ENCODE measurements at regions not wholly inside any gene's neighbourhood (a gene's known extent, or its start where the extent isn't known, plus 50 kb on each side); places are given as distances from the start of the nearest gene placed in this dataset.
"Not testable (repeated sequence)": the region's sequence is repeated elsewhere in the genome, so short reads cannot be mapped to it uniquely, and the experiment has no call there.

DNA sequence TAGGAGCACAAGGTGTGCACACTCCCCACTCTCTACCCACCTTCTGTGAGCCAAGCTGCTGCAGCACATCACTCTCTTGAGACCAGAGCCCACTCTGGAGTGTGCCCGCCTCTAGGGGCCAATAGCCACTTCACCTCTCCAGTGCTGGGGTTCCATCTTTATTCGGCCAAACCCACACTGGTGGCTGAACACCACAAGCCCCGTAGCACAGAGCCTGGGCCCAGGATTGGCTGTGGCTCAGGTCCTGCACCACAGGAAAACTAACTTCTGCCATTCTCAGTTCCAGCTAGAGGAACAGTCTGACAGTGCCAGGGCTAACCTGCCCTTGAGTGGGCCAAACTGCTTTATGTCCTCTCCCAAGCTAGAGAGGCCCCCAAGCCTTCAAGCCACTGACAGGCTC, 111.0 kb upstream of the TOX3 start (continued):
- TF ChIP-seq, protein P1, sequence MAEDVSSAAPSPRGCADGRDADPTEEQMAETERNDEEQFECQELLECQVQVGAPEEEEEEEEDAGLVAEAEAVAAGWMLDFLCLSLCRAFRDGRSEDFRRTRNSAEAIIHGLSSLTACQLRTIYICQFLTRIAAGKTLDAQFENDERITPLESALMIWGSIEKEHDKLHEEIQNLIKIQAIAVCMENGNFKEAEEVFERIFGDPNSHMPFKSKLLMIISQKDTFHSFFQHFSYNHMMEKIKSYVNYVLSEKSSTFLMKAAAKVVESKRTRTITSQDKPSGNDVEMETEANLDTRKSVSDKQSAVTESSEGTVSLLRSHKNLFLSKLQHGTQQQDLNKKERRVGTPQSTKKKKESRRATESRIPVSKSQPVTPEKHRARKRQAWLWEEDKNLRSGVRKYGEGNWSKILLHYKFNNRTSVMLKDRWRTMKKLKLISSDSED (CRISPR knock-in tag; IDR thresholded peaks at IDR 0.05) = no peak
- TF ChIP-seq, protein P2, sequence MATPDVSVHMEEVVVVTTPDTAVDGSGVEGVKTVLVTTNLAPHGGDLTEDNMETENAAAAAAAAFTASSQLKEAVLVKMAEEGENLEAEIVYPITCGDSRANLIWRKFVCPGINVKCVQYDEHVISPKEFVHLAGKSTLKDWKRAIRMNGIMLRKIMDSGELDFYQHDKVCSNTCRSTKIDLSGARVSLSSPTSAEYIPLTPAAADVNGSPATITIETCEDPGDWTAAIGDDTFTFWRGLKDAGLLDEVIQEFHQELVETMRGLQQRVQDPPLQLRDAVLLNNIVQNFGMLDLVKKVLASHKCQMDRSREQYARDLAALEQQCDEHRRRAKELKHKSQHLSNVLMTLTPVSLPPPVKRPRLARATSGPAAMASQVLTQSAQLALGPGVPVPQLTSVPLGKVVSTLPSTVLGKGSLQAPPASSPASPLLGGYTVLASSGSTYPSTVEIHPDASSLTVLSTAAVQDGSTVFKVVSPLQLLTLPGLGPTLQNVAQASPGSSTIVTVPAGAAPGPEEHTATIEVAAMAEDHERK (CRISPR knock-in tag; IDR thresholded peaks at IDR 0.05; ENCODE audit: low read depth) = no peak
- no peak for TF ChIP-seq ZNF282 (IDR thresholded peaks at IDR 0.05; ENCODE audit: partially characterized antibody)
- no peak for TF ChIP-seq ZFP37 (CRISPR knock-in tag; IDR thresholded peaks at IDR 0.05; ENCODE audit: borderline replicate concordance)

DNA sequence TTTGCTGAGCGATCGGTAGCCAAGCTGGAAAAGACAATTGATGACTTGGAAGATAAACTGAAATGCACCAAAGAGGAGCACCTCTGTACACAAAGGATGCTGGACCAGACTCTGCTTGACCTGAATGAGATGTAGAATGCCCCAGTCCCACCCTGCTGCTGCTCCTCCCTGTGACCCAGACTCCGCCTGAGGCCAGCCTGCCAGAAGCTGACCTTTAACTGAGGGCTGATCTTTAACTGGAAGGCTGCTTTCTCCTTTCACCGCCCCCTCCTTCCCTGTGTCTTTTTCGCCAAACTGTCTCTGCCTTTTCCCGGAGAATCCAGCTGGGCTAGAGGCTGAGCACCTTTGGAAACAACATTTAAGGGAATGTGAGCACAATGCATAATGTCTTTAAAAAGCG, 109.0 kb upstream of the TOX3 start:
- 35% methylated on average over 7 of the region's 7 CpGs for WGBS (ENCODE audit: low lambda C conversion rate)
- POLR2A ChIA-PET; H3K4me1 ChIP-seq (ENCODE audit: insufficient read depth, low read length); H3K4me3 ChIP-seq (replicated peaks in 1 of 3; ENCODE audit: insufficient read depth in 1 of 3, low read depth in 2 of 3, low read length in 3 of 3); H3K27ac ChIP-seq (ENCODE audit: extremely low read length, insufficient read depth, low read length); BruUV-seq (replicated peaks); H4K20me1 ChIP-seq (ENCODE audit: insufficient read depth, low read length); DNase-seq (ENCODE audit: low spot score); H3K27me3 ChIP-seq (ENCODE audit: control insufficient read depth in 1 of 2, insufficient read depth in 2 of 2, low read length in 2 of 2); H3K79me2 ChIP-seq (ENCODE audit: insufficient read depth, low read length); H3K9ac ChIP-seq (ENCODE audit: insufficient read depth, low read depth, low read length); intact Hi-C loops (cut with micrococcal nuclease; ENCODE audit: unreplicated experiment); H3K4me2 ChIP-seq (ENCODE audit: low read depth, low read length); FAIRE-seq; ATAC-seq; H3K36me3 ChIP-seq (replicated peaks in 1 of 2; ENCODE audit: control insufficient read depth in 1 of 2, insufficient read depth in 2 of 2, low read length in 2 of 2); in situ Hi-C loops (cut with HindIII; ENCODE audit: extremely low pct_ligation_motif_present, low pct_unique_long_range_greater_than_20kb); CTCF ChIA-PET (ENCODE audit: low intra/inter-chr PET ratio, low total read pairs); H2AFZ ChIP-seq (ENCODE audit: low read length): not testable (repeated sequence)
- peaks cover 12% of the 10 kb centered on the region for H3K9me3 ChIP-seq (ENCODE audit: low read length)

DNA sequence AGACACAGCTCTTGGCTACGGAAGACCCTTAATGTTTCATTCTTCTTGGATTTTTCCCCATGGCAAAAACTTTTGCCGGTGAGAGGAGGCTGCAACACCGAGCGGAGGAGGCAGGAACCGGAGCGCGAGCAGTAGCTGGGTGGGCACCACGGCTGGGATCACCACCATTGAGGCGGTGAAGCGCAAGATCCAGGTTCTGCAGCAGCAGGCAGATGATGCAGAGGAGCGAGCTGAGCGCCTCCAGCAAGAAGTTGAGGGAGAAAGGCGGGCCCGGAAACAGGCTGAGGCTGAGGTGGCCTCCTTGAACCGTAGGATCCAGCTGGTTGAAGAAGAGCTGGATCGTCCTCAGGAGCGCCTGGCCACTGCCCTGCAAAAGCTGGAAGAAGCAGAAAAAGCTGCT, 108.2 kb upstream of the TOX3 start:
- H3K4me1 ChIP-seq (ENCODE audit: insufficient read depth, low read length); CTCF ChIA-PET (ENCODE audit: low intra/inter-chr PET ratio, low total read pairs); H2AFZ ChIP-seq (ENCODE audit: low read length); DNase-seq (ENCODE audit: low spot score); H3K9ac ChIP-seq (ENCODE audit: insufficient read depth, low read depth, low read length); BruUV-seq (replicated peaks); FAIRE-seq; H3K27ac ChIP-seq (ENCODE audit: extremely low read length, insufficient read depth, low read length); H3K36me3 ChIP-seq (replicated peaks in 1 of 2; ENCODE audit: control insufficient read depth in 1 of 2, insufficient read depth in 2 of 2, low read length in 2 of 2); H3K9me3 ChIP-seq (ENCODE audit: low read length); H3K79me2 ChIP-seq (ENCODE audit: insufficient read depth, low read length); H3K27me3 ChIP-seq (ENCODE audit: control insufficient read depth in 1 of 2, insufficient read depth in 2 of 2, low read length in 2 of 2); in situ Hi-C loops (cut with HindIII; ENCODE audit: extremely low pct_ligation_motif_present, low pct_unique_long_range_greater_than_20kb); H3K4me2 ChIP-seq (ENCODE audit: low read depth, low read length); H4K20me1 ChIP-seq (ENCODE audit: insufficient read depth, low read length); intact Hi-C loops (cut with micrococcal nuclease; ENCODE audit: unreplicated experiment); POLR2A ChIA-PET; ATAC-seq; H3K4me3 ChIP-seq (replicated peaks in 1 of 3; ENCODE audit: insufficient read depth in 1 of 3, low read depth in 2 of 3, low read length in 3 of 3): not testable (repeated sequence)
- WGBS (ENCODE audit: low lambda C conversion rate) = 64% methylated on average over 17 of the region's 17 CpGs
